Endodermal cell (in vitro differentiated cells): ENCODE measurements at regions not wholly inside any gene's neighbourhood (a gene's known extent, or its start where the extent isn't known, plus 50 kb on each side); places are given as distances from the start of the nearest gene placed in this dataset.
A peak's percentile ranks its signal among the peaks of the same experiment; 100 is the strongest.

Source experiments
- DNase-seq: peaks from one replicate; pipeline ENCODE4 v3.0.0-alpha.2; 2017
- H3K27ac ChIP-seq: 2 replicates; pipeline ENCODE4 v1.5.1; 2013; ENCODE audit warnings: mild to moderate bottlenecking, low read depth, low read length, moderate library complexity
- H3K27me3 ChIP-seq: 2 replicates; pipeline ENCODE4 v1.6.1; 2013; ENCODE audit warnings: mild to moderate bottlenecking, low read length, moderate library complexity; ENCODE audit not compliant: insufficient read depth, control insufficient read depth, poor library complexity, severe bottlenecking
- H3K36me3 ChIP-seq: 2 replicates; pipeline ENCODE4 v1.7.0; 2013; ENCODE audit warnings: mild to moderate bottlenecking, low read length, moderate library complexity; ENCODE audit not compliant: control insufficient read depth, insufficient read depth
- H3K4me1 ChIP-seq: one replicate; pipeline ENCODE4 v1.7.0; 2013; ENCODE audit warnings: low read length; ENCODE audit not compliant: control insufficient read depth, insufficient read depth
- H3K4me3 ChIP-seq: 2 replicates; pipeline ENCODE4 v1.5.1; 2013; ENCODE audit warnings: mild to moderate bottlenecking, low read length, moderate library complexity
- H3K9ac ChIP-seq: 2 replicates; pipeline ENCODE4 v1.6.1; 2013; ENCODE audit warnings: mild to moderate bottlenecking, low read length, moderate library complexity; ENCODE audit not compliant: poor library complexity, severe bottlenecking; ENCODE audit errors: extremely low read depth
- H3K9me3 ChIP-seq: 2 replicates; pipeline ENCODE4 v1.6.1; 2013; ENCODE audit warnings: mild to moderate bottlenecking, low read length, moderate library complexity; ENCODE audit not compliant: control insufficient read depth
- H3K27ac Mint-ChIP-seq: 2 replicates; pipeline ENCODE4 v1.8.0; 2020; ENCODE audit warnings: mixed read lengths
- H3K27me3 Mint-ChIP-seq: 2 replicates; pipeline ENCODE4 v1.8.0; 2021; ENCODE audit warnings: mild to moderate bottlenecking, mixed read lengths; ENCODE audit not compliant: insufficient read depth
- H3K36me3 Mint-ChIP-seq: 2 replicates; pipeline ENCODE4 v1.8.0; 2020; ENCODE audit warnings: low read depth, mixed read lengths
- H3K4me1 Mint-ChIP-seq: 2 replicates; pipeline ENCODE4 v1.8.0; 2020; ENCODE audit warnings: mixed read lengths
- H3K4me3 Mint-ChIP-seq: 2 replicates; pipeline ENCODE4 v1.8.0; 2020; ENCODE audit warnings: mild to moderate bottlenecking, moderate library complexity, mixed read lengths
- H3K9me3 Mint-ChIP-seq: 2 replicates; pipeline ENCODE4 v1.8.0; 2020; ENCODE audit warnings: mild to moderate bottlenecking, mixed read lengths
- CTCF ChIP-seq: fragments of 200-600 bp; sonication (generic); conservative IDR thresholded peaks from 2 replicates; pipeline ENCODE4 v1.5.0; 2021; ENCODE audit warnings: antibody characterized with exemption, mild to moderate bottlenecking
- WGBS, 2 experiments: methylation state at CpG; one replicate each; pipeline versions ENCODE4 v1.1.5 to v1.1.7; 2013; ENCODE audit warnings: missing lambda C conversion rate in 2 of 2, mixed read lengths in 1 of 2; ENCODE audit not compliant: insufficient coverage in 1 of 2, insufficient read length in 1 of 2; 5-methylcytosine and 5-hydroxymethylcytosine counted together

- WGBS, 2 experiments, result 84 to 91% methylated on average over 5 of the region's 5 CpGs
- peak overlapping the region; percentile 45 for H3K27ac Mint-ChIP-seq
Observed at GRCh38 chr13:99034333-99035085, 56.6 kb upstream of the DOCK9 start.

GRCh38 chr13:99035715-99036114 is 57.9 kb upstream of the DOCK9 start:
- Mint-ChIP-seq H3K27ac (no peak overlapping the region), H3K9me3 (no peaks in the 10 kb centered on the region), H3K4me1 (peaks cover 13% of the 10 kb centered on the region), H3K27me3 (no peaks in the 10 kb centered on the region), H3K4me3 (no peak overlapping the region), H3K36me3 (no peaks in the 10 kb centered on the region)
- Histone ChIP-seq H3K27ac (no peak overlapping the region), H3K27me3 (no peaks in the 10 kb centered on the region), H3K9ac (no peak overlapping the region), H3K36me3 (no peaks in the 10 kb centered on the region), H3K9me3 (no peaks in the 10 kb centered on the region), H3K4me1 (peaks cover 8% of the 10 kb centered on the region), H3K4me3 (no peak overlapping the region)
- no peak for DNase-seq
- no peak for TF ChIP-seq CTCF
- WGBS, 2 experiments, result 88 to 91% methylated on average over 3 to 4 of the region's 5 CpGs

More at GRCh38 chr13:99034333-99035085, 56.6 kb upstream of the DOCK9 start:
- Histone ChIP-seq H3K27me3 (no peaks in the 10 kb centered on the region), H3K4me3 (no peak overlapping the region), H3K9me3 (no peaks in the 10 kb centered on the region), H3K4me1 (peaks cover 8% of the 10 kb centered on the region), H3K9ac (no peak overlapping the region), H3K27ac (no peak overlapping the region), H3K36me3 (no peaks in the 10 kb centered on the region)
- Mint-ChIP-seq H3K4me3 (no peak overlapping the region), H3K9me3 (peaks cover 3% of the 10 kb centered on the region), H3K4me1 (peaks cover 13% of the 10 kb centered on the region), H3K36me3 (no peaks in the 10 kb centered on the region), H3K27me3 (no peaks in the 10 kb centered on the region)
- no peak for TF ChIP-seq CTCF
- DNase-seq, result peak; percentile 72

GRCh38 chr13:99037756-99038155 is 59.9 kb upstream of the DOCK9 start:
- no peak overlapping the region for H3K27ac Mint-ChIP-seq
- no peaks in the 10 kb centered on the region for H3K9me3 Mint-ChIP-seq
- peaks cover 13% of the 10 kb centered on the region for H3K4me1 Mint-ChIP-seq
- no peak for TF ChIP-seq CTCF
- no peak for DNase-seq
- 98 to 100% methylated on average over 1 to 2 of the region's 2 CpGs for WGBS, 2 experiments
- peaks cover 8% of the 10 kb centered on the region for H3K4me1 ChIP-seq
- H3K4me3 ChIP-seq, result no peak overlapping the region
- H3K36me3 Mint-ChIP-seq, result no peaks in the 10 kb centered on the region
- H3K27me3 ChIP-seq, result no peaks in the 10 kb centered on the region
- H3K27me3 Mint-ChIP-seq, result no peaks in the 10 kb centered on the region
- H3K36me3 ChIP-seq, result no peaks in the 10 kb centered on the region
- H3K4me3 Mint-ChIP-seq, result no peak overlapping the region
- no peak overlapping the region for H3K9ac ChIP-seq
- H3K27ac ChIP-seq, result no peak overlapping the region
- no peaks in the 10 kb centered on the region for H3K9me3 ChIP-seq
